ENCODE measurements at regions not wholly inside any gene's neighbourhood (a gene's known extent, or its start where the extent isn't known, plus 50 kb on each side); places are given as distances from the start of the nearest gene placed in this dataset.

GRCh38 chr14:89037065-89037464, 212.6 kb downstream of the TTC8 start:
- no peak overlapping the region for H2AFZ ChIP-seq (ENCODE audit: control insufficient read depth, low read depth, low read length)
- FAIRE-seq (no peak), ATAC-seq (no peak), DNase-seq (ENCODE audit: low read depth, low spot score) (no peak)
- in situ Hi-C loops (cut with MboI) (loop anchor here (25.0 kb wide), 2 partner anchors 400 to 725 kb away; no protein-coding TSS in a partner anchor), intact Hi-C loops (cut with micrococcal nuclease; ENCODE audit: unreplicated experiment) (no loop called here)
- no peak for TF ChIP-seq CBX3 (IDR thresholded peaks at IDR 0.05; ENCODE audit: borderline replicate concordance, low read depth)
- no peak for TF ChIP-seq POLR2AphosphoS5 (IDR thresholded peaks at IDR 0.05; ENCODE audit: low read length)
- TF ChIP-seq ZBTB4 (CRISPR knock-in tag; IDR thresholded peaks at IDR 0.05), result no peak
- TF ChIP-seq CHD1 (IDR thresholded peaks at IDR 0.05; ENCODE audit: low read depth, low read length), result no peak
- no peak for TF ChIP-seq STAT3 (IDR thresholded peaks at IDR 0.05; ENCODE audit: low read depth, low read length)
- no peak for TF ChIP-seq SPI1 (IDR thresholded peaks at IDR 0.05; ENCODE audit: borderline replicate concordance, insufficient read depth, low read depth, low read length)
- no peak for TF ChIP-seq BRCA1 (IDR thresholded peaks at IDR 0.05; ENCODE audit: low read depth, low read length)
- no peak for TF ChIP-seq IRF3 (IDR thresholded peaks at IDR 0.05)
- TF ChIP-seq EZH2 (IDR thresholded peaks at IDR 0.05; ENCODE audit: borderline replicate concordance, control insufficient read depth, low read depth, low read length), result no peak
- TF ChIP-seq CUX1 (IDR thresholded peaks at IDR 0.05; ENCODE audit: insufficient replicate concordance, low read depth, low read length), result no peak
- no peak for TF ChIP-seq RELB (IDR thresholded peaks at IDR 0.05; ENCODE audit: low read depth)
- no peaks in the 10 kb centered on the region for H3K36me3 ChIP-seq (ENCODE audit: control insufficient read depth in 2 of 2, insufficient read depth in 2 of 2, low read length in 1 of 2)
- no peaks in the 10 kb centered on the region; a peak in 1 of 4 replicates for H3K27me3 ChIP-seq (replicated peaks in 1 of 2; ENCODE audit: control insufficient read depth in 2 of 2, insufficient read depth in 2 of 2, low read length in 1 of 2)
- no peak overlapping the region for H3K27ac ChIP-seq (ENCODE audit: control insufficient read depth, insufficient read depth)
- no peaks in the 10 kb centered on the region for H4K20me1 ChIP-seq (ENCODE audit: control insufficient read depth, insufficient read depth)
- no peak overlapping the region for H3K4me2 ChIP-seq (ENCODE audit: control insufficient read depth, insufficient read depth)
- H3K9ac ChIP-seq (ENCODE audit: control insufficient read depth, insufficient read depth, low read length), result no peak overlapping the region
- ChIA-PET CTCF (no interaction called here), SMC1A (ENCODE audit: uncharacterized antibody, unreplicated experiment) (no interaction called here), RAD21 (ENCODE audit: unreplicated experiment) (no interaction called here), POLR2A (no interaction called here)
- BruUV-seq (replicated peaks), result no TSS peak
- WGBS (ENCODE audit: insufficient coverage, insufficient replicate concordance, low lambda C conversion rate, missing lambda C conversion rate), result 31% methylated on average over 3 of the region's 3 CpGs
- peaks cover 6% of the 10 kb centered on the region for H3K4me1 ChIP-seq (ENCODE audit: control insufficient read depth, insufficient read depth, low read length)
- no peak overlapping the region for H3K4me3 ChIP-seq
- no peaks in the 10 kb centered on the region for H3K79me2 ChIP-seq (ENCODE audit: control insufficient read depth, insufficient read depth, low read length)
- H3K9me3 ChIP-seq (replicated peaks; ENCODE audit: control insufficient read depth, insufficient read depth, low read length), result 0 out of 3 replicates have a peak, but pooled peaks cover 1% of the 10 kb centered on the region
